ENCODE measurements at regions not wholly inside any gene's neighbourhood (a gene's known extent, or its start where the extent isn't known, plus 50 kb on each side); places are given as distances from the start of the nearest gene placed in this dataset.

GRCh38 chr6:165817771-165818170 lies 154.7 kb upstream of the PDE10A start:
- Histone ChIP-seq H3K9ac (ENCODE audit: insufficient read depth, low read length, poor library complexity, severe bottlenecking) (no peak overlapping the region), H3K4me3 (replicated peaks in 1 of 3; ENCODE audit: low read depth in 2 of 3, low read length in 3 of 3) (no peak overlapping the region), H3K4me1 (ENCODE audit: control insufficient read depth in 1 of 2, insufficient read depth in 2 of 2, low read length in 2 of 2) (no peaks in the 10 kb centered on the region), H3K27ac (ENCODE audit: low read depth in 1 of 2, low read length in 2 of 2) (no peak overlapping the region), H3K79me2 (ENCODE audit: insufficient read depth, low read length) (no peaks in the 10 kb centered on the region), H3K27me3 (ENCODE audit: control insufficient read depth in 2 of 2, insufficient read depth in 2 of 2, low read length in 2 of 2) (peaks cover 6 to 21% of the 10 kb centered on the region in 2 donors), H2AFZ (ENCODE audit: insufficient read depth, low read depth, low read length, poor library complexity, severe bottlenecking) (no peak overlapping the region), H3K9me3 (replicated peaks in 1 of 2; ENCODE audit: control insufficient read depth in 1 of 2, insufficient read depth in 1 of 2, low read length in 2 of 2) (no peaks in the 10 kb centered on the region), H3K36me3 (replicated peaks in 1 of 2; ENCODE audit: control insufficient read depth in 1 of 2, insufficient read depth in 2 of 2, low read length in 2 of 2) (no peaks in the 10 kb centered on the region), H3K4me2 (replicated peaks; ENCODE audit: extremely low read depth, low read length, poor library complexity, severe bottlenecking) (no peak overlapping the region), H4K20me1 (ENCODE audit: insufficient read depth, low read length) (no peaks in the 10 kb centered on the region)
- intact Hi-C loops (cut with micrococcal nuclease) = no loop called here
- Mint-ChIP-seq H3K9me3 (peaks cover 0 to 9% (median 2%) of the 10 kb centered on the region in 7 donors), H3K4me1 (no peaks in the 10 kb centered on the region), H3K27me3 (ENCODE audit: low read depth in 3 of 3) (peaks cover 19 to 33% (median 24%) of the 10 kb centered on the region in 3 donors), H3K27ac (no peak overlapping the region), H3K36me3 (no peaks in the 10 kb centered on the region), H3K4me3 (no peak overlapping the region)
- 74% methylated on average over 5 of the region's 7 CpGs for WGBS (ENCODE audit: insufficient coverage)
- DNase-seq = no peak
- TF ChIP-seq, protein P1, sequence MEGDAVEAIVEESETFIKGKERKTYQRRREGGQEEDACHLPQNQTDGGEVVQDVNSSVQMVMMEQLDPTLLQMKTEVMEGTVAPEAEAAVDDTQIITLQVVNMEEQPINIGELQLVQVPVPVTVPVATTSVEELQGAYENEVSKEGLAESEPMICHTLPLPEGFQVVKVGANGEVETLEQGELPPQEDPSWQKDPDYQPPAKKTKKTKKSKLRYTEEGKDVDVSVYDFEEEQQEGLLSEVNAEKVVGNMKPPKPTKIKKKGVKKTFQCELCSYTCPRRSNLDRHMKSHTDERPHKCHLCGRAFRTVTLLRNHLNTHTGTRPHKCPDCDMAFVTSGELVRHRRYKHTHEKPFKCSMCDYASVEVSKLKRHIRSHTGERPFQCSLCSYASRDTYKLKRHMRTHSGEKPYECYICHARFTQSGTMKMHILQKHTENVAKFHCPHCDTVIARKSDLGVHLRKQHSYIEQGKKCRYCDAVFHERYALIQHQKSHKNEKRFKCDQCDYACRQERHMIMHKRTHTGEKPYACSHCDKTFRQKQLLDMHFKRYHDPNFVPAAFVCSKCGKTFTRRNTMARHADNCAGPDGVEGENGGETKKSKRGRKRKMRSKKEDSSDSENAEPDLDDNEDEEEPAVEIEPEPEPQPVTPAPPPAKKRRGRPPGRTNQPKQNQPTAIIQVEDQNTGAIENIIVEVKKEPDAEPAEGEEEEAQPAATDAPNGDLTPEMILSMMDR (IDR thresholded peaks at IDR 0.05) = no peak

GRCh38 chr6:165817148-165817547 lies 154.1 kb upstream of the PDE10A start:
- Mint-ChIP-seq H3K4me1 (no peaks in the 10 kb centered on the region), H3K4me3 (no peak overlapping the region), H3K36me3 (no peaks in the 10 kb centered on the region), H3K27ac (no peak overlapping the region), H3K27me3 (ENCODE audit: low read depth in 3 of 3) (peaks cover 19 to 33% (median 24%) of the 10 kb centered on the region in 3 donors), H3K9me3 (peaks cover 0 to 9% (median 2%) of the 10 kb centered on the region in 7 donors)
- H3K4me3 ChIP-seq (replicated peaks in 1 of 3; ENCODE audit: low read depth in 2 of 3, low read length in 3 of 3) = no peak overlapping the region
- no peak for DNase-seq
- no peaks in the 10 kb centered on the region for H3K36me3 ChIP-seq (replicated peaks in 1 of 2; ENCODE audit: control insufficient read depth in 1 of 2, insufficient read depth in 2 of 2, low read length in 2 of 2)
- H3K9ac ChIP-seq (ENCODE audit: insufficient read depth, low read length, poor library complexity, severe bottlenecking) = no peak overlapping the region
- H4K20me1 ChIP-seq (ENCODE audit: insufficient read depth, low read length) = no peaks in the 10 kb centered on the region
- H3K27ac ChIP-seq (ENCODE audit: low read depth in 1 of 2, low read length in 2 of 2) = no peak overlapping the region
- no peaks in the 10 kb centered on the region for H3K4me1 ChIP-seq (ENCODE audit: control insufficient read depth in 1 of 2, insufficient read depth in 2 of 2, low read length in 2 of 2)
- intact Hi-C loops (cut with micrococcal nuclease) = no loop called here
- no peak overlapping the region for H2AFZ ChIP-seq (ENCODE audit: insufficient read depth, low read depth, low read length, poor library complexity, severe bottlenecking)
- H3K79me2 ChIP-seq (ENCODE audit: insufficient read depth, low read length) = no peaks in the 10 kb centered on the region
- WGBS (ENCODE audit: insufficient coverage) = no CpG with 5 or more reads among the region's 3 CpGs
- no peaks in the 10 kb centered on the region for H3K9me3 ChIP-seq (replicated peaks in 1 of 2; ENCODE audit: control insufficient read depth in 1 of 2, insufficient read depth in 1 of 2, low read length in 2 of 2)
- H3K4me2 ChIP-seq (replicated peaks; ENCODE audit: extremely low read depth, low read length, poor library complexity, severe bottlenecking) = no peak overlapping the region
- TF ChIP-seq, protein P1 (IDR thresholded peaks at IDR 0.05) = no peak
- peaks cover 6 to 21% of the 10 kb centered on the region in 2 donors for H3K27me3 ChIP-seq (ENCODE audit: control insufficient read depth in 2 of 2, insufficient read depth in 2 of 2, low read length in 2 of 2)
